Kidney capillary endothelial cell (primary cell): ENCODE measurements at regions not wholly inside any gene's neighbourhood (a gene's known extent, or its start where the extent isn't known, plus 50 kb on each side); places are given as distances from the start of the nearest gene placed in this dataset.

Experiments used
- DNase-seq: peaks from one replicate; pipeline ENCODE4 v3.0.0-alpha.2; 2018; ENCODE audit warnings: low spot score

DNA sequence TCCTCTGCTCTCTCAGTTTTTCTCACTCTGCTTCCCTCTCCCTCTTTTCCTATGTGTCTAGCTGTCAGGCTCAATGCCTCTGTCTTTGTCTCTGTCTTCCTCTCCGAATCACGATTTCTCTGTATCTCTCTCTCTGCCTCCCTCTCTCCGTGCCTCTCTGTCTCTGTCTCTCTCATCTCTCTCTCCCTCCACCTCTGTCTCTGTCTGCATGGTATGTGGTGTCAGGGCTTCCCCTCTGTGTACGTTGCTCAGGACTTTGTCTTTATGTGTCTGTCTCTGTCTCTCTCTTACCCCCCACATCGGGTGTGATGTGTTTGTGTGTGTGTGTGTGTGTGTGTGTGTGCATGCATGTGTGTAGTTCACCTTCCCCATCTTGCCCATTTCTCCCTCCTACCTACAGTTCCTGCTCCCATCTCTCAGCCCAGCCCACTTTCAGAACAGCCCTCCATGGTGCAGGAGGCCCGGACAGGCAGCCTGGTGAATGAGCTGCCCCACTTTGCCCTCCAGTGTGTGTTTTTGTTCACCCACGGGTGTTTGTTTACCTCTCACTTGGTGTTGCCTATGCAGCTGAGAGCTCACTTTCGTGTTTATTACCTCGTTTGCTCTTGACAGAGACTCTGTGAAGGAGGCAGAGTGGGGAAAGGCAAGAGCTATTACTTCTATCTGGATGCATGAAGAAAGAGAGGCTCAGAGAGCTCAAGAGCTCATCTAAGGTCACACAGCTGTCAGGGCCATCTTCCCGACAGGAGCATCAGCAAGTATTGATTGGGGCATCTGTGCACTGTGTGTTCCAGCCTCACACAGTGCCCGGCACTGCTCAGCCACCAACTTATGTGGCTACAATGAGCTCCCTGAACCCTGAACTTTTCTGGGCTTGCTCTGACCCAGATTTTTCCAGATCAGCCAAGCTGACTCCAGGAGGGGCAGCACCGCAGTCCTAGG lies 163.5 kb upstream of the ZMIZ1 start:
- no peak for DNase-seq

DNA sequence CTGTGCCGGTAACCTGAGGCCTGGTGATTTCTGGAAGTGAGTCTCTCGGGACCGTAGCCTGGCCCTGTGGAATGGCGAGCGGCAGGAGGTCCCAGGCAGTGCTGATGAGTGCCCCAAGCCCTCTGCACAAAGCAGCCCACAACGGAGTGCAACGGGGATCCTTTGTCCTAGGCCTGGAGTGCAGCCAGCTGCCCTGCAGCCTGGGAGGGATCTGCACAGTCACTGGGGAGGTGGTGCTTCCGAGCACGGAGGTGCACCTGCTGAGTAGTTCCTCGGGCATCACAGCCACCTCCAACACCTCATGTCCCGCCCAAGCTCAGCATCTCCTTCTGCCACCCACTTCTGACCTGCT lies 162.8 kb upstream of the ZMIZ1 start:
- DNase-seq: no peak

DNA sequence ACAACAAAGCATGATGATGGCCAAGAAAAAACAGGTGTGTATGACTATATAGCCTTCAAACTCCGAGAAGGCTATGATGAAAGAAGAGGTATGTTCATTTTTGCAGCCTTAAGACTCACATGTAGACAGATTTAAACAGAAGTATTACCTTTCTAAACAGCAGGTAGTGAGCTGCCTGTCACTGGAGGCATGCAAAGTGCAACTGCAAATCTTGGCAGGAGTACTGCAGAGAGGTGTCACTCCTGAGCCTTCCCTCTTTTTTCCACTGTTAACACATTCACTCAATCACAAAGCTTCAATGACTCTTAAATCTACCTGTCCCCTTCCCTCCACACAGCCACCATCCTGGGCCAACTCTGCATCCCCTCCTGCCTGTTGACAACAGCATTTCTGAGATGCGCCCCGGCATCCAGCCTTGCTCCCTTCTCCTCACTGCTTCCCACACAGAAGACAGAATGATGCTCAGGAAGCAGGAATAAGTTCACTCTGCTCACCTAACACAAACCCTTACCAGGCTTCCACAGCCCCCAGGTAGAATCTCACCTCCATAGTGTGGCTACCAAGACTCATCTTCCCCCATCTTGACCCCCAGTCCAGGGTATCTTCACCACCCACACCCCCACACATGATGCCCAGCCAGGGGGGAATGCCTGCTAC lies 161.9 kb upstream of the ZMIZ1 start:
- DNase-seq: no peak

DNA sequence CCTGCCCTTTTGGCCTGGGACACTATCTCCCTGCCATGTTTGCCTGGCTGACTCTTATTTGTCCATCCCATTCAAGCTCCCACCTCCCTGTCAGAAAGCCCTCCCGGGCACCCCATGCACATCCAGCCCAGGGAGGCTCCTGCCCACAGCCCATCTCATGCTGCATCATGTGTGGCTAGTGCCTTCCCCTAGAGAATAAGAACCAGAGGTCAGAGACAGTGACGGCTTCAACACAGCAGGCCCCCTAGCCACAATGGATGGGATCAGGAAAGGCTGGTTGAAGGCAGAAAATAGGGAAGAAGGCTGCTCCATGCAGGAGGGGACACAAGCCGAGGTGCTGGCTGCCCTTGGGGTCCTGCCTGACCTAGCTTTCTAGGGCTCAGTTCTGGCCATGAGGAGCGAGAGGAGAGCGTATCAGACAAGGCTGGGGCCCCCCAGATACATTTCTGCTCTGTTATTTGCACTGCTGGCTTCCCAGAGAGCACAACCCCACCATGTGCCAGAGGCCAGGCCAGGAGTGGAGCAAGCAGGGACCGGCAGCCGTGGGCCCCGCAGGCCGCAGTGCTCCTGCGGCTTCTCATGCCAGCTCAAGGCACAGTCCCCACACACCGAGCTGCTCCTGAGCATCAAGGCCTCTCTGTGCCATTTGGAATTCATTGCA lies 161.1 kb upstream of the ZMIZ1 start:
- DNase-seq: no peak

DNA sequence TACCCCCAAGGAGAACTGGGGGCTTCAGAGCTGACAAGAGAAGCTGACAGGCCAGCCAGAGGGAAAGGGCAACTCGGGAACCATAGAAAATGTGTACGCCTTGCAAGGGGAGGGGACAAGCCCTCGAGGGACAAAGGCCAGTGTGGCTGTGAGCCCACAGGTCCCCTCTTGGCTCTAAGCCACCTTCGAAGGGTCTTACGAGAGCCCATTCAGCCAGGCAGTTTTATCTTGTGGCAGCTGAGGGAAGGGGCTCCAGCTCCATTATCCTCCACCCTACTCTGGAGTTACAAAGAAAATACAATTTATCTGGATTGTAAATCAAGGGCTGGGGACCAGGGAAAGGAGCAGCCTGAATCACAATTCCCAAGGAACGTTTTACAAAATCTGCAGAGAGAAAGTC lies 159.5 kb upstream of the ZMIZ1 start:
- DNase-seq: no peak

DNA sequence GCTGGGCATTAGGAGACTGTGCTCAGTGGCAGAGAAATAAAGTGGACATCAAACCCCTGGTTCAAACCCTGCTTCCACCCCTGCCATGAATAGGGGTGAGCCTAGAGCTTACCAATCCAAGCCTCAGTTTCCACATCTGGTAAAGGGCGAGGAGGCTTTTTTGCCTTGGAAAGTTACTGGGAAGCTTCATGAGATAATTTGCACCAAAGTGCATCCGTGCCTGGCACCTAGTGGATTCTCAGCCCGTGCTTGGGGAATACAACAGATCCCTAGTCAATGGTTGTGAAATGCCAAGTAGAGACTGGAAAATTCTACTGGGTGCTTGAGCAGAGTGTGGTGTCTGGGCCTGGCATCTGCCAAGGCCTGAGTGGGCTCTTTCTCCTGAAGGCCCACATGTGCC lies 158.7 kb upstream of the ZMIZ1 start:
- DNase-seq: no peak

DNA sequence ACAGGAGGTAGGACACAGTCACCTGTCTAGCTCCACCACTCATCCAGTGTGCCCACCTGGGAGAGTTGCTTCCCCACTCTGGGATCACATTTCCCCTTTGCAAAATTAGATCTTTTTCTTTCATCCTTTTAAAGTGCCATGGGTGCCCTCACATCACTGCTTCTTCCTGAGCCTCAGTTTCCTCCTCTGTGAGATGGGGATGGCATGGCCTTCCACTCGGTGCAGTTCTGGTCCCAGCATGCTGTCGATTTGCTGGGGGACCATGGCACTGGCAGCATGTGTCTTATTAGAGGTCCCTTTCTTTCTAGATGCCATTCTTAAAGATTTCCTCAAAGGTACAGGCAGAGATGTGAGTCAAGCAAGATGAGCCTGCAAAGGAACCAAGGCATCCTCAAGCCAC lies 158.3 kb upstream of the ZMIZ1 start:
- DNase-seq: no peak

DNA sequence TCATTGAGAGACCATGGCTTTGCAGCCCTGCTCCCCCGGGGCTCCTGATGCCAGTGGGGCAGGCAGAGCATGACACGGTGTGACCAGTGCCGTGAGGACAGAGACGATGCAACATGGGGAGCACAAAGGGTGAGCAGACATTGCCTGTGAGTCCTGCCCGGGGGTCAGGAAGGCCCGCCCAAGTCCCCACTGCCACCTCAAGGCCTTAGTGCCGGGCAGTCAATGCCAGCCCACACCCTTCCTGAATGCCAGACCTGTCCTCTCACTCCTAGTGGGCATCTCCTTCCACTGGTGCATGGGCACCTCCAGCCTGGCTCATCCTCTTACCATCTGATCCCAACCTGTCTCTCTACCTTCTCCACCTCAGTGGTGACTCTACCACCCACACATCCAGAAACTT lies 157.9 kb upstream of the ZMIZ1 start:
- DNase-seq: no peak

DNA sequence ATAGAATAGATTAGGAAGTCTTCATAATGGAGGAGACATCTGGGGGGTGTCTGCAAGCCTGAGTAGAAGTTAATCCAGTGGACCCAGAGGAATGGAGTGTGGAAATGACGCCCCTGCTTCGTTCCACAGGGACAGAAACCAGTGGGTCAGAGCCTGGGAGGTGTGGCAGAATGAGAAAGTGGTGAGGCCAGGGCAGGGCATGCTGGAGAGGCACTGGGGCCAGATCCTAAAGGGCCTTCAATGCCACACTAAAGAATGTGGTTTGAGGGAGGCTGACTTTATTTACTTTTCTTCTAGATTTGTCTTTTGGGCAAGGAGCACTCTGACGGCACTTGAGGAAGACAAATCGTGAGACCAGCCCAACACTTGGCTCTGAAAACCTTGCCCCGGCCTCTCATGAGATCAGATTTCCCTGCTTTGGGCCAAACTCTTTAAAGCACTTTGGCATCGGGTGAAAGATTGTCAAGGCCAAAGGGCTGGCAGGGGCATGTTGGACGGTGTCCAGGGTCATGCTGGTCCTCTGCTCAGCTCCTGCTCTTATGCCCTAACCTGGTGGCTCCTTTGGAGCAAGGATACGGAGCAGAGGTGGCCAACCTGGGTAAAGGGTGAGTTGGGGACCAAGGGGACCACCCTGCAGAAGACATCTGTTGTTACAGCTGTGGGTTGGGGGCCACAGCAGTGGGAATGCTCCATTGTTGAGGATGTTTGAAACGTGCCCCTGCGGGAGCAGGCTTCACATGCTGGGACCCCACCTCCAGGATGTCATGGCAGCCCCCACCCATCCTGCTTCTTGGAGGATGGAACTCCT lies 157.0 kb upstream of the ZMIZ1 start:
- no peak for DNase-seq

DNA sequence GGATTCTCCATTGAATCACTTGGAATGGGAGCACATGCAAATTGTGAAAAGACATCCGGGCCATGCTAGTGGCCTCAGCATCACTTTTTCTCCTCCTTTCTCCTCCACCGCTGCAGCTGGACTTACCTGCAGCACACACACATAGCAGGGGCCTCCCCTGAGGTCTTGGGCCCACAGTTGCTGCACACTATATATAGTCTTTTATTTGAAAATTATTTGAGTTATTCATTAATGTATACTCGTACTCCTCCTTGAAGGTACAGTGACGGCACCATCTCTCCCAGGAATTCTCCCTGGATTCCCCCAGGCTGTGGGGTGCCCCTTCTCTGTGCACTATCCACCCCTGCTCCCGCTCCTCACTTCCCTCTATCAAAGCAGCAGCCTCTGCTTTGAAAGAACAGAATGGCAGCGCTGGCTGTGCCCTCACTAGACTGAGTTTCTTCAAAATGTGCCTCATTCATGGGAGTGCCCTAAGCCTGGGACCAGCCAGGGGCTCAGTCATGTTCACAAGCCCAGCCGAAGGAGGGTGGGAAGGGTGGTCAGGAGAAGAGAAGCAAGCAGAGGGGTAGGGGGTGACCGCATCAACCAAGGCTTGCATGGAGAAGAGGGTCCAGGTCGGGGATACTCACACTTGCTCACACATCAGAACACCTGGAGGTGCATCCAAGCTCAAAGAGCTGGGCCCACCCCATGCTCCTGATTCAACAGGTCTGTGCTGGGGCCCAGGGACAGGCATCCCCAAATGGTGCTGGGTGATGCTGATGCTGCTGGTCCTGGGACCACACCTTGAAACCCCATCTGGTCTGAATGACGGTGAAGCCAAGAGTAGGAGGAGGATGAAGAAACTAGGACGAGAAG lies 156.2 kb upstream of the ZMIZ1 start:
- DNase-seq: no peak

DNA sequence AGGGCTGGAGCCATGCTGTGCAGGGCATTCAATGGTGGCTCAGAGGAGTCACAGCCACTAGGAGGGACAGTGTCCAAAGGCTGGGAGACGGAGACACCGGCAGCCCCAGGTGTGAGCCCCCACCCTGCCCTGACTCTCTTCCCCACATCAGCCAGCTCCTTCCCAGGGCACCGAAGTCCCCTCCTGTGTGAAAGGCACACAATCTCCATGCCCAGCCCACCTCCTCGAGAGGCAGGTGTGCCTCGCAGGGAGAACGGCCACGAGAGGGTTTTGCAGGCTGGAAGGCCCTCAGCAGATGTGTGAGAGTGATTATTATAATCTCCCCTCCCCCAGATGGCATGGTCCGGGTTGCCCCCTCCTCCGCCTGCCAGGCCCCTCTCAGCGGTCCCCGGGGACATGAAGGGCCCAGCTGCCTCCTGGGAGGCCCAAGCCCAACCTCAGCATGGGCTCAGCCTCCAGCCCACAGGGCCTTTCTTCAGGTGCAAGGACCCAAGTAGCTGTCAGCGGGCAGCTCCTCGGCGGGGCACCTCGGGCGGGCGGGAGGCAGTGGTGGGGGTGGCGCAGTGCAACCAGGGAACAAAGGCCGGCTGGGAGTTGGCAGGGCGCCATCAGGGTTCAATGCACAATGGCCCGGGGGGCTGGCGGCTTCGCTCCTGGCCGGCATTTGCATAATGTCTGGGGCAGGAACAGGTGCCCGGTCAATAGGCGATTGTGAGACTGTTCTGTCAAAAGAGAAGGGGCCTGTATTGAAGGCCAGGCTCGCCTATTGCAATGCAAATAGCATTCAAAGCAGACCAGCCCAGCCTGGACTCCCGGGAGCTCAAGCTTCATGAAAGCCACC lies 155.3 kb upstream of the ZMIZ1 start:
- no peak for DNase-seq

DNA sequence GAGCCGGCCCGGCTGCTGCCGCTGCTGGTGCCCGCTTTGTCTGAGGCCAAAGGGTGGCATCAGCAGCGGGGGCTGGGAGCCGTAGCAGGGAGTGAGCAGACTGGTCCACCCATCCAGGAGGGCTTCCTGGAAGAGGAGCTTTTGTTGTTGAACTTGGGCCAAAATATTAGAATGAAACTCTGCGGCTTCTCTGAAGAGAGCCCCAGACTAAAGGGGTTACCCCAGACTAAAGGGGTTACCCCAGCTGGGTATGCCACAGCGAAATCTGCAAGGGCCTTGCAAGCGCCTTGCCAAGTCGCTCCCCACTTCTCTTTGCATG lies 154.7 kb upstream of the ZMIZ1 start:
- DNase-seq: no peak

DNA sequence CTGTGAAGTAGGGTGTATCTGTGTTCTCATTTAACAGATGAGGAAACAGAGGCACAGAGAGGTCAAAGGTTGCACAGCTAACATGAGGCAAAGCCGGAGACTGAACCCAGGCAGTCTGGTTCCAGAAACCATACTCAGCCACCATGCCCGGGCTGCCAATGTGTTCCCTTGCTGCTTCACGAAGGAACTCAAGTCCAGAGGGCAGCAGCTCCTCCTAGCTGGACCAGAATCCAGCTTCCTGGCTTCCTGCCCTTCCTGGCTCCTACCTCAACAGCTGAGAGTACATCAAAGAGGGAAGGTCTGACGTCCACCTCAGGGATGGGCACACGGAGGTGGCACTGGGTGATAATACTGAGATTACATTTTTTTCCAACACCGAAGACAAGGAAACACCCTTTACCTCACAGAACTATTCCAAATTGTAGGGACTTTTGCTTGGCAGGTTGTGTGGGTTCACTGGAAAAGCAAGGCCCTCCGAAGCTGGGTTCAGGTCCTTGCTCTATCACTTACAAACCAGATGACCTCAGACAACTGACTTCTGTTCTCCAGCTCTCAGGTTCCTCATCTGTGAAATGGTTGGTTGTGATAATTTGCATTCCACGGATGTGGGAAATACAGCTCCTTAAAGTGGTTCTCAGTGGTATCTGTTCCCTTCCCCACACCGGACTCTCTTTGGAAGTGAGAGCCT lies 154.1 kb upstream of the ZMIZ1 start:
- DNase-seq: no peak

DNA sequence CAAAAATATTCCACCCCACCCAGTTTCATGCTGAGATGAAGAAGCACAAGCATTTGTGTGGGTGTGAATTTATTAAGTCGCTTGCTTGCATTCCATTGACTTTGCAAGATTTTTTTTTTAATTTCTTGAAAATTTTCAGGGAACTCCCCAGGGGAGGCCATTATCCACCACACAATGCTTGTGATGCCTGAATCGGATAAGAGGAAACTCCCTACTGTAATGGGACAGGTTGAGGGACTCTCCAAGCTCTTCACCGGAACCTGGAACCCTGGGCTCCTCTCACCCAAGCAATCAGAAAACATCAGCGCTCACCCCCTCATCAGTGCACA lies 153.6 kb upstream of the ZMIZ1 start:
- no peak for DNase-seq

DNA sequence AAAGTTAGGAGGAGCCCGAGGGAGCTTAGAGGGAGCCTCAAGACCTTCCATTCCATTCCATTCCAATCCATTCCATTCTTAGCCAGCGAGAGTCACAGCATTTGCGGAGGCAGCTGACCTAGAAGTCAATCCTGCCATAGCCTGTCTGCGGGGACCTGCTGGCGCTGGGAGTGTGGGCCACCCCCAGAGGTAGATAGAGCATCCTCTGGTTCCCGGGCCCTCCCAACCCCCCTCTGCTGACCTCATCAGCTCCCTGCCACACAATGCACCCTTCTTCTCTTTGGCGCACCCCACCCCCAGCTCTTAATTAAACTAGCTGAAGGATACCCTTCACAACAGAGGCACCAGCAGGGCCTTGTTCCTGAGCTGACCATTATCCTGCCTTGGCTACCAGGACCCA lies 152.5 kb upstream of the ZMIZ1 start:
- no peak for DNase-seq

DNA sequence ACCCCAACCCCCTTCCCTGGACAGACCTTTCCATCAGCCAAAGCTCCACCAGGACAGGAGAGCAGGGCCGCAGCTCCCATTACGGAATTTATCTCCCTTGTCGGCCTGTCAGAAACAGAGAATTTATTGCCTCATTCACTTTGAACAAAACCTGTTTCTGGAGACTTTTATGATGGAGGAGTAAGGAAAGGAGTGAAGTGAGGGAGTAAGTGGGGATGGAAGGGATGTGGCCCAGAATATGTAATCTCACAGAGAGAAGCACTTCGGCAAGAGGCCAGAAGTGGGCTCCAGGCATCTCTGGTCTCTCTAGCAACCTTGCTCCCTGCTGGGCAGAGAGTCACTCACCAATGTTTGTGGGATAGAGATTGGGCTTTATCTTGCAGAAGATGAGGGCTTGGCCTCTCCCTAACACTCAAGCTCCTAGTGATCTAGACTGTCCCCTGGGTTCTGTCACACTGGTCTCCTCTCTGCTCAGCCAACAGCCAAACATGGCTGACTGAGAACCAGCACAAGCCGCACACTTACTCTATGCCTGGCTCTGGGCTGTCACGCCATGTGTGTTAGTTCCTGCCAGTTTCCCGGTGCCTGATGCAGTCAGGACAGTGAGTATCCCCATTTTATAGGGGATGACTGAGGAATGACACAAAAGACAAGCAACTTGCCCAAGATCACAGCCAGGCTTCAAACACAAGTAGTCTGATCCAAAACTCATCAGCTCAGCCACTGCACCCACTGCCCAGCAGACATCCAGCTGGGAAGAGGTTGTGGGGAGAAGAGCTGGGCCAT lies 149.4 kb upstream of the ZMIZ1 start:
- no peak for DNase-seq

DNA sequence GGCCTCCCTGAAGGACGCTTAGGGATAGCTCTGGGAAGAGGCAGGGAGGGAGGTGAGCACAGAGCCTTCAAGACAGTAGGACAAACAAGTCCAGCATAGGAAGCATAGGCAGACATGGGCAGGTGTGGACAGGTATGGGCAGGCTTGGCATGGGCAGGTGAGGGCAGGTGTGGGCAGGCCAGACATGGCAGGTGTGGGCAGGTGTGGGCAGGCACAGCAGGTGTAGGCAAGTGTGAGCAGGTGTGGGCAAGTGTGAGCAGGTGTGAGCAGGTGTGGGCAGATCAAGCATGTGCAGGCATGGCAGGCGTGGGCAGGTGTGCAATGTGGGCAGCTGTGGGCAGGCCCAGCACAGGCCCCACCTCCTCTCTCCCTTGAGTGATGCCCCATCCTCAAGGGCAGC lies 148.8 kb upstream of the ZMIZ1 start:
- no peak for DNase-seq

DNA sequence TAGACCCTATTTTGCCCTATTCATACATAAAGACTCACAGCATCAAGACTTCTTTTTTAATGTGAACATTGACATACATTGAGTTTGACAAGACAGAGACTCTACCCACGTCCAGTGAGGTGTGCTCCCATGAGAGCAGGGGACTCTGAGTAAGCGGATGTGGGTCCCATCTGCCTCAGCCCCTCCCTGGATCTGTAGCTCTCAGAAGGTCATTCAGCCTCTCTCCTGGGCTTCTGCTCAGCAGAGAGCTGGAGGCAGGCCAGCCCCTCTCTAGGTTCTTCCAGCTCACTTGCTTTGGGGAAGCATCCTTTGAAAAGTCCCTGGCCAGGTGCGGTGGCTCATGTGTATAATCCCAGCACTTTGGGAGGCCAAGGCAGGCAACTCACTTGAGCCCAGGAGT lies 146.9 kb upstream of the ZMIZ1 start:
- no peak for DNase-seq

DNA sequence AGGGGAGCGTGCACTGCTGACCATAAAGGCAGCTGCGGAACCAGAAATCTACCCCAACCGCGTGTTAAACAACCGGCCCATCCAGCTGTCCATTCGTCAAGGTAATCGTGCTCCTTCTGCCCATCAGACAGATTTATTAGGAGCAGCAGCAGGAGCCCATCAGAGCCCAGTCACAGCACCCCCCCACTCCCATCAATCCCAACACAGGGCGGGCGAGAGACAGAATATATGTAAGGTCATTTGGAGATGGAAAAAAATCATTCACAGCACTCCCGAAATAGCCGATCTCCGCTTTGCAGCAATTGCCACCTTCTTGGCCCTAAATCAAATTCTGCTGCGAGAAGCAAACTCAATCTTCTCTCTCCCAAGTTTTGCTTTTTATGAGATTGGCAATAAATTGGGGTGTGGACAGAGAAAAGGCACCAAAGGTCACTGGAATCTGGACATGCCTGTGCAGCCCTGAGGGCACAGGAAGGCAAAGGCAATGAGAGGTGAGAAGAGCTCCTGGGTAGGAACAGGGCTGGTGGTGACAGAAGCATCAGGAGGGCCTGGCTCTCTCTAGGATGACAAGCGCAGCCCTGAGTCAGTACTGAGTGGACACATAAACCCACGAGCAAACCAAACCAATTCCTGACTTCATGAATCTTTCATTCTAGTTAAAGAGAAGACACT lies 145.0 kb upstream of the ZMIZ1 start:
- DNase-seq: no peak
